Prostate gland (tissue), 2 donors: ENCODE measurements at regions not wholly inside any gene's neighbourhood (a gene's known extent, or its start where the extent isn't known, plus 50 kb on each side); places are given as distances from the start of the nearest gene placed in this dataset.
A peak's percentile ranks its signal among the peaks of the same experiment; 100 is the strongest.

Experiments used
- DNase-seq: peaks from one replicate; pipeline ENCODE4 v3.0.0-alpha.2; 2019; ENCODE audit warnings: low spot score
- H3K27ac ChIP-seq, 2 donors: fragments of 200-600 bp; sonication (generic); 2 replicates each; pipeline ENCODE4 v1.5.1; 2017 to 2019
- H3K27me3 ChIP-seq: fragments of 200-600 bp; sonication (generic); replicated peaks from 2 replicates; pipeline ENCODE4 v1.5.1; 2019; ENCODE audit not compliant: insufficient read depth
- H3K36me3 ChIP-seq, 2 donors: fragments of 200-600 bp; sonication (generic); 1 replicate in 1 of 2; 2 replicates in 1 of 2; pipeline versions ENCODE4 v1.5.1 to v1.8.1; 2017 to 2019
- H3K4me1 ChIP-seq: fragments of 200-600 bp; sonication (generic); replicated peaks from 2 replicates; pipeline ENCODE4 v1.5.1; 2019
- H3K4me3 ChIP-seq, 2 donors: fragments of 200-600 bp; sonication (generic); 2 replicates each; pipeline ENCODE4 v1.5.1; 2017 to 2019
- H3K9me3 ChIP-seq: fragments of 200-600 bp; sonication (generic); 2 replicates; pipeline ENCODE4 v1.5.1; 2017
- POLR2A ChIP-seq: fragments of 450-650 bp; IDR thresholded peaks from one replicate; pipeline ENCODE4 v1.6.1; 2016; ENCODE audit warnings: antibody characterized with exemption, mild to moderate bottlenecking
- POLR2AphosphoS5 ChIP-seq: sonication (generic); formaldehyde crosslinking; IDR thresholded peaks from one replicate; pipeline ENCODE4 v1.6.1; 2017; ENCODE audit warnings: antibody characterized with exemption
- WGBS: methylation state at CpG from one replicate; pipeline ENCODE4 v1.1.5; 2018; 5-methylcytosine and 5-hydroxymethylcytosine counted together
- intact Hi-C: fragments of 100-400 bp; cut with DNase I; formaldehyde crosslinking; loops from one replicate; pipeline ENCODE4 v1.14.2; 2022
- TF ChIP-seq, protein P1 (sequence below), 4 experiments: fragments of 200-600 bp in 2 of 4; fragments of 450-650 bp in 2 of 4; sonication (generic) in 2 of 4; IDR thresholded peaks; 1 replicate in 3 of 4; 2 replicates in 1 of 4; pipeline ENCODE4 v1.5.1; 2016 to 2019; ENCODE audit warnings: antibody characterized with exemption in 4 of 4, mild to moderate bottlenecking in 2 of 4, moderate library complexity in 2 of 4

DNA sequence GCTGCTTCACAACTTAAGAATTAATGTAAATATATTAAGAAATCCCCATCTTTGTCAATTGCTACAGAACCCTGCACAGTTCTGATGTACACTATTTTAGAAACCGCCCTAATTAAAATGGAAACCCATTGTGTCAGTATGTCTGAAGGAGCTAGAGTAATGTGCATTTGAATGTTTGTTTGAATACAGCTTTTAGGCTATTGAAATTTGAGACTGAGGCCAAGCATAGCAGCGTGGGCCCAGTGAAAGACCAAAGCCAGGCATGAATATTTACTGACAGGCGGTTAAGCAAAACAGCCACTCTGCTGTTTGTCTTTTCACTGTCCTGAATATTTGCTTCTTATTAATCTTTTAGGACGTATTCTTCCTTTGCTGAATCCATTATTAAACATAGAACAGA, 252.3 kb downstream of the IZUMO3 start:
- no peaks in the 10 kb centered on the region for H3K9me3 ChIP-seq
- no peak overlapping the region for H3K27ac ChIP-seq
- H3K36me3 ChIP-seq = no peaks in the 10 kb centered on the region
- TF ChIP-seq POLR2AphosphoS5 (no peak), POLR2A (no peak)
- TF ChIP-seq, protein P1, sequence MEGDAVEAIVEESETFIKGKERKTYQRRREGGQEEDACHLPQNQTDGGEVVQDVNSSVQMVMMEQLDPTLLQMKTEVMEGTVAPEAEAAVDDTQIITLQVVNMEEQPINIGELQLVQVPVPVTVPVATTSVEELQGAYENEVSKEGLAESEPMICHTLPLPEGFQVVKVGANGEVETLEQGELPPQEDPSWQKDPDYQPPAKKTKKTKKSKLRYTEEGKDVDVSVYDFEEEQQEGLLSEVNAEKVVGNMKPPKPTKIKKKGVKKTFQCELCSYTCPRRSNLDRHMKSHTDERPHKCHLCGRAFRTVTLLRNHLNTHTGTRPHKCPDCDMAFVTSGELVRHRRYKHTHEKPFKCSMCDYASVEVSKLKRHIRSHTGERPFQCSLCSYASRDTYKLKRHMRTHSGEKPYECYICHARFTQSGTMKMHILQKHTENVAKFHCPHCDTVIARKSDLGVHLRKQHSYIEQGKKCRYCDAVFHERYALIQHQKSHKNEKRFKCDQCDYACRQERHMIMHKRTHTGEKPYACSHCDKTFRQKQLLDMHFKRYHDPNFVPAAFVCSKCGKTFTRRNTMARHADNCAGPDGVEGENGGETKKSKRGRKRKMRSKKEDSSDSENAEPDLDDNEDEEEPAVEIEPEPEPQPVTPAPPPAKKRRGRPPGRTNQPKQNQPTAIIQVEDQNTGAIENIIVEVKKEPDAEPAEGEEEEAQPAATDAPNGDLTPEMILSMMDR (IDR thresholded peaks at IDR 0.05) = no peak
- intact Hi-C loops = no loop called here
- no peaks in the 10 kb centered on the region for H3K4me1 ChIP-seq
- no peak overlapping the region for H3K4me3 ChIP-seq
- DNase-seq = no peak
- WGBS = 40% methylated on average over 4 of the region's 4 CpGs
- H3K27me3 ChIP-seq = no peaks in the 10 kb centered on the region

DNA sequence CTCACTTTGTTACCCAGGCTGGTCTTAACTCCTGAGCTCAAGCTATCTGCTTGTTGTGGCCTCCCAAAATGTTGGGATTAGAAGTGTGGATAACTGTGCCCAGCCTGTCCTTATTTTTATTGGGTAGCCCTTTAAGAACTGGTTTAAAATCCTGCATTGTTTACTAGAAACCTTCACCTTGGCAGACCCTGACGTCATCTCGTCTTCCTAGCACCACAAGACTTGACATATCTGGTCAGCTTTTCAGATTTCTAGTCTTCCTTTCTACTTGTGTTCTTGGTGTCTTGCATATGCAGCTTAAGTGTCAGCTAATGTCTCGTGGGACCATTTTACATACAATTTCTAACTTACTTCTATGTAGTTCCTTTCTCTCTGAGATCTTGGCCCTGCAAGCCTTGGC, 258.9 kb downstream of the IZUMO3 start:
- H3K9me3 ChIP-seq = no peaks in the 10 kb centered on the region
- no peaks in the 10 kb centered on the region for H3K4me1 ChIP-seq
- intact Hi-C loops = no loop called here
- TF ChIP-seq POLR2AphosphoS5 = no peak
- TF ChIP-seq, protein P1 (IDR thresholded peaks at IDR 0.05) = no peak
- TF ChIP-seq POLR2A = no peak
- H3K4me3 ChIP-seq = no peak overlapping the region
- WGBS = 77% methylated on average over 3 of the region's 3 CpGs
- DNase-seq = no peak
- no peak overlapping the region for H3K27ac ChIP-seq
- H3K36me3 ChIP-seq = no peaks in the 10 kb centered on the region
- no peaks in the 10 kb centered on the region for H3K27me3 ChIP-seq

DNA sequence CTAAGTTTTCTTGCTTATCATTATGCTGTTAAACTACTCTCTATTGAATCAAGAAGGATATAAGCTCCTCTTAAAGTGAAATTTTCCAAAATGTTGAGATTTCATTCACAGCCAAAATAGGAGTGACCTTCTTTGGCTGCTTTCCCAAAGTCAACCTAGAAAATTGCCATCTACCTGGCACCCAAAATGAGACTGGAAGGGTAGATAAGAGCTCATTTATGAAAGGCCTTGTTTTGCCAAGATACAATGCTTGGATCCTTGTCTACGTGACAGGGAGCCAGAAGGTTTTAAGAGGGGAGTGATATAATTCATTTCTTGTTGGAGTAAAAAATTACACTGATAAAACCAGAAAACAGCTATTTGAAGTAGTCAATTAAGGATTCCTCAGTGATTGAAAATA, 287.1 kb downstream of the IZUMO3 start:
- 32% methylated on average over 1 of the region's 1 CpG for WGBS
- Histone ChIP-seq H3K27me3 (no peaks in the 10 kb centered on the region), H3K4me3 (no peak overlapping the region), H3K36me3 (no peaks in the 10 kb centered on the region), H3K9me3 (no peaks in the 10 kb centered on the region), H3K4me1 (no peaks in the 10 kb centered on the region), H3K27ac (no peak overlapping the region)
- intact Hi-C loops = no loop called here
- TF ChIP-seq POLR2A (no peak), POLR2AphosphoS5 (no peak)
- TF ChIP-seq, protein P1 (IDR thresholded peaks at IDR 0.05) = no peak
- no peak for DNase-seq

DNA sequence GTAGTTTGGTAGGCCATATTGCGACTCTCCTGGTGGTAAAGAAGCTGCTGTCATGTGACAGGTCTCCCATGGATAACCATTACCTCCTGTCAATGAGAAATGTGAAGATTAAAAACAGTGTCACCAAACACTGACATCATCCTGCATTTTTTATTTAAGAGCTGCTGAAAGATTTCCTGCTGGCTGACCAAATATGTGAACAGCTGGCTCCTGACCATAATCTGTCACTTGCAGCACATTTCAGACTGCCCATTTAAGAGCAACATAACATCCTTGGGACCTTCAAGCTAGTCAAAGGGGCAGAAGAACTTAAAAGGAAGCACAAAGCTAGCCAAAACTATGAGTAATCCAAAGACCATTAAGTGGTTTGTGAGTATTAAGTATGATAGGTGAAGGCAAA, 288.0 kb downstream of the IZUMO3 start:
- H3K9me3 ChIP-seq = no peaks in the 10 kb centered on the region
- no peaks in the 10 kb centered on the region for H3K36me3 ChIP-seq
- H3K4me3 ChIP-seq = no peak overlapping the region
- no peak for DNase-seq
- no peak overlapping the region for H3K27ac ChIP-seq
- WGBS = 79% methylated on average over 1 of the region's 1 CpG
- intact Hi-C loops = no loop called here
- TF ChIP-seq POLR2AphosphoS5 (no peak), POLR2A (no peak)
- TF ChIP-seq, protein P1 (IDR thresholded peaks at IDR 0.05) = no peak
- no peaks in the 10 kb centered on the region for H3K4me1 ChIP-seq
- no peaks in the 10 kb centered on the region for H3K27me3 ChIP-seq

DNA sequence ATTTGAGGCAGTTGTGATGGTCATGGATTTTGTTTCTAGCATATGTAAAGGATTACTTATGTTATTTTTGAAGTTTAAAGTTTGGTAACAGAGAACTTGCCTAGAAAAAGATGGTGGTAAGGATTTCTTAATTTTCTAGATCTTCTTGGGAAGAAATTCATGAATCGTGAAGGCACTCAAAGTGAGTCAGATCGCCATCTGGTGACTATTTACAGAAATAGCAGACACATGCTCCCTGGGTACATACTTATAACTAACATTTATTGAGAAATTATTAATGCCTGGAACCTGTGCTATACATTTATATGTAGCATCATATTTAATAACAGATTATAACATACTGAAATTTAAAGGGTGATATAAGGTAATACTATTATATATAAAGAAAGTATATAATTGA, 299.7 kb downstream of the IZUMO3 start:
- 40% methylated on average over 2 of the region's 2 CpGs for WGBS
- no peak for DNase-seq
- no peaks in the 10 kb centered on the region for H3K27me3 ChIP-seq
- H3K27ac ChIP-seq = no peak overlapping the region
- H3K36me3 ChIP-seq = no peaks in the 10 kb centered on the region
- intact Hi-C loops = no loop called here
- H3K4me3 ChIP-seq = no peak overlapping the region
- H3K9me3 ChIP-seq = no peaks in the 10 kb centered on the region
- no peaks in the 10 kb centered on the region for H3K4me1 ChIP-seq
- no peak for TF ChIP-seq POLR2A
- TF ChIP-seq, protein P1 (IDR thresholded peaks at IDR 0.05) = peak in 2 of 4 experiments; percentile 19 to 20
- TF ChIP-seq POLR2AphosphoS5 = no peak
